GM12872 (cell line): ENCODE measurements at regions not wholly inside any gene's neighbourhood (a gene's known extent, or its start where the extent isn't known, plus 50 kb on each side); places are given as distances from the start of the nearest gene placed in this dataset.

Experiments used
- CTCF ChIP-seq: IDR thresholded peaks from 3 replicates; pipeline ENCODE4 v1.5.1; 2011; ENCODE audit warnings: low read depth, mild to moderate bottlenecking, low read length, moderate library complexity; ENCODE audit not compliant: insufficient read depth

DNA sequence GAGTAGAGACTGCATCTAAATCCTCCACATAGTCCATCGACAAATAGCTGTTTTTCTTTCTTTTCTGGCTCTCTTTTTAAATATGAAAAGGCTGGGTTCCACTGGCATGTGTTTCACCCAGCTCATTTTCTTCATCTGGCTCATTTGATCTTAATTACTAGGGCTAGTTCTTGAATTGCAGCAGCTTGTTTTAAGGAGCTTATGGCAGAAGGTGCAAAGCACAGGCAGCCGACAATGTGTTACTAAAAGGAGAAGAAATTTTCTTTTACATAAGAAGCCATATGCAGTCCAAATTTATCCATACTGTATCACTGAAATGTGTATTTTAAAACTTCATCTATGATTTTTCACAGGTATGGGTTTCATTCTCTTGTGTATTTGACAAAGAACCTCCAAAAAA, 205.6 kb upstream of the PTER start:
- TF ChIP-seq CTCF: no peak

GRCh38 chr10:16231734-16232435, 204.9 kb upstream of the PTER start:
- TF ChIP-seq CTCF: no peak

DNA sequence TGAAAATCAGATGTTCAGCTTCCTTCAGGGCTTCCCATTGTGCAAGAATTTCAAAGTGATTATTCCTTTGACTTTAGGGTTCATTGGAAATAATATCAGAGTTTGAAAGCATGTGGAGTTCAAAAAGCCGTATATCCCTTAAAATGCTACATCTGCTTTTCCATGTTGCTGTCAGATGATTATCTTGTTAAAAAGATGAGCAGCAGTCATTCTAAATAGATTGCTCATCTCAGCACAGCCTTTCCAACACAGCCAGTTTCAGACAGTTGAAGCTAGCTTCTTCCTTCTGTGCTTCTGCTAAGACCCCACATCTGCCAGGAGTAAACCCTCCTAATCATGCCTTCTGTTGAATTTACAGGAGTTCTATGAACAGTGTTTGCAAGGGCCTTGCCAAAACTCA, 204.4 kb upstream of the PTER start:
- TF ChIP-seq CTCF: no peak

DNA sequence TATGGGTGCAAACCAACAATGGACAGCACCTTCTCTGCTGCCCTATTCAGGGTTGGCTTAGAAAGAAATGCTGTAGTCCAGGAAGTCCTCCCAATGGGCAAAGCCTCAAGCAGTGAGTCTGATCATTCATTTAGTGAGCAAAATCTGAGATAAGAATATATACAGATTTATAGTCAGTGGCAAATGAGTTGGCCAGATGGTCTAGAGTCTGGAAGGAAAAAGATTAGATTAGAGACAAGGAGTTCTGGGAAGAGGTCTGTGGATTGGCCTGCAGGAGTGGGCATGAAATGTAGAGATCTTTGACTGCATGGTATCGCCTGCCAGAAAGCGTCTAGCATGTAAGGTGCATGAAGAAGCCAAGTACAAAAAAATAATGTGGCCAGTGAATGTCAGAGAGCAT, 201.9 kb upstream of the PTER start:
- TF ChIP-seq CTCF: no peak

DNA sequence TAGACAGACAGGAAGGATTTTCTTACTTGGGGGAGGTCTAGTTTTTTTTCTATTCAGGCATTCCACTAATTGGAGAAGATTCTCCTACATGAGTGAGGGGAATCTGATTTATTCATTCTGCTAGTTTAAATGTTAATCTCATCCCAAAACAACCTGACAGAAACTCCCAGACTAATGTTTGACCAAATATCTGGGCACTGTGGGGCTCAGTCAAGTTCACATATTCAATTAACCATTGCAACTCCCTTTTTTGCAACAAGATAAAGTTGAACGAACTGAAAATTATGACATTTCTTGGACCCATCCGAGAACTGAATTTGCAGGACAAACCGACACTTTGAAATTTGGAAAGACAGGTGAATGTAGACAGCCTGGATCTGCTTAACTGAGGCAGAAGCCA, 194.4 kb upstream of the PTER start:
- no peak for TF ChIP-seq CTCF

DNA sequence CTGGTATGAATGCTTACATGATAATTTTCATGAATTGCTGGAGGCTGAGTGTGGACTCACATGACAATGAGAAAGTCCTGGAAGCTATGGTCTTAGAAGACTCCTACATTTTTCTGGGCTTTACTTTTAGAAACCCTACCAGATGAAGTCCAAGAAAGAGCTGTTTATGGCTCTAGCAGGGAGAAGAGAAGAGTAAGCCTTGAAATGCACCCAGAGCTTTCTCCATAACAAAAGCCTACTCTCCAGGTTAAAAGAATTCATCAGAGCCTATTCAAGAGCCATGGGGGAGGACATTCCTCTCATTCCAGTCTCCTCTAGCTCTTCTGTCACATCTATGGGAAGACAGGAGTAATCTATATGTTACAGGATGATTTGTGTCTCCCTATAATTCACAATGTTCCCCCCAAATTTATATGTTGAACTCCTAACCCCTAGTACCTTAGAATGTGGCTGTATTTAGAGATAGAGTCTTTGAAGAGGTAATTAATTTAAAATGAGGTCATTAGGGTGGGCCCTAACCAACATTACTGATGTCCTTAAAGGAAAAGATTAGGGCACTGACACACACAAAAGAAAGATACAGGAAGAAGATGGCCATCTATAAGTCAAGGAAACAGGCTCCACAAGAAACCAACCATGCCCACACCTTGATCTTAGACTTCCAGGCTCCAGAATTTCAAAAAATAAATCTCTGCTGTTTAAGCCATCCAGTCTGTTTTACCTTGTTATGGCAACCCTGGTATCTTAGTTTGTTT, 193.8 kb upstream of the PTER start:
- no peak for TF ChIP-seq CTCF

DNA sequence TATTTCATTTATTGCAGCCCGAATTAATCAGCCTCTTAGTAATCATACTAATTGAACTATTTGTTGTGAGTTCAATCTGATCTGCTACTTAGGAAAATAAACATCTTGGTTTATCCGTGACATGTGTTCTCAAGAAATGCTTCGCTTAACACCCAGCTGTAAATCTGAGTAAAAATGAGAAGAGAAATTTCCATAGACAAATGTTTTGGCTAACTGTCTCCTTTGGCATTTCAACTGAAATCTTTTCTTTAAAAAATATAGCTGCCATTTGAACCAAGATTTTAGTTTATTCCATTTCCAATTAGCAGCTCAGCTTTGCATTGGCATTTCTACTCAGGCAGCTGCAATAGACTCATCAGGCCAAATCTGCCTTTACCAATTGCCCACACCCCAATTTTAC, 180.5 kb upstream of the PTER start:
- no peak for TF ChIP-seq CTCF
